ENCODE measurements at regions not wholly inside any gene's neighbourhood (a gene's known extent, or its start where the extent isn't known, plus 50 kb on each side); places are given as distances from the start of the nearest gene placed in this dataset.

DNA sequence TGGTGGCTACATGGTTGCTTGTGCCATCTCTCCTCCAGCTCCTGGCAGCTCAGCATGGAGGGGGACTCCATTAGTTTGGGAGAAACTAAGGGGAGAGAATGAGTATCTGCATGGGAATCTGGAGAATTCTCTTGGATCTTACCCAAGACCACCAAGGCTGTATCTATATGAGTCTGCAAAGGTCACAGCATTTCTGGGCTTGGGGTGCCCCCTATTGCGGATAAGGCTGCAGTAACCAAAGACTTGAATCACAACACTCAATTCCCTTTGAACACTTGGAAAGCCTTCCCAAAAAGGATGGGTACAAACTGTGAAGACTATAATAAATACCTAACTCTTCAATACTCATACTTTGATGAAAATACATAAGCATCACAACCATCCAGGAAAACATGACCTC lies 623.5 kb upstream of the NR3C2 start:
- no peak for TF ChIP-seq CTCF (IDR thresholded peaks at IDR 0.05)
- TF ChIP-seq POLR2A (IDR thresholded peaks at IDR 0.05): no peak
